HG02763 (cell line): ENCODE measurements at regions not wholly inside any gene's neighbourhood (a gene's known extent, or its start where the extent isn't known, plus 50 kb on each side); places are given as distances from the start of the nearest gene placed in this dataset.

Experiments
- ATAC-seq: cut with Tn5 transposase; IDR thresholded peaks from one replicate; pipeline ENCODE4 v1.9.1; 2021; ENCODE audit warnings: mild to moderate bottlenecking, moderate library complexity; ENCODE audit not compliant: unreplicated experiment

- peak; percentile 77 for ATAC-seq
These were observed 116.8 kb downstream of the TOMM20 start for GRCh38 chr1:235011599-235012435.

- ATAC-seq, result no peak
These were observed 117.5 kb downstream of the TOMM20 start for GRCh38 chr1:235011064-235011598.

DNA sequence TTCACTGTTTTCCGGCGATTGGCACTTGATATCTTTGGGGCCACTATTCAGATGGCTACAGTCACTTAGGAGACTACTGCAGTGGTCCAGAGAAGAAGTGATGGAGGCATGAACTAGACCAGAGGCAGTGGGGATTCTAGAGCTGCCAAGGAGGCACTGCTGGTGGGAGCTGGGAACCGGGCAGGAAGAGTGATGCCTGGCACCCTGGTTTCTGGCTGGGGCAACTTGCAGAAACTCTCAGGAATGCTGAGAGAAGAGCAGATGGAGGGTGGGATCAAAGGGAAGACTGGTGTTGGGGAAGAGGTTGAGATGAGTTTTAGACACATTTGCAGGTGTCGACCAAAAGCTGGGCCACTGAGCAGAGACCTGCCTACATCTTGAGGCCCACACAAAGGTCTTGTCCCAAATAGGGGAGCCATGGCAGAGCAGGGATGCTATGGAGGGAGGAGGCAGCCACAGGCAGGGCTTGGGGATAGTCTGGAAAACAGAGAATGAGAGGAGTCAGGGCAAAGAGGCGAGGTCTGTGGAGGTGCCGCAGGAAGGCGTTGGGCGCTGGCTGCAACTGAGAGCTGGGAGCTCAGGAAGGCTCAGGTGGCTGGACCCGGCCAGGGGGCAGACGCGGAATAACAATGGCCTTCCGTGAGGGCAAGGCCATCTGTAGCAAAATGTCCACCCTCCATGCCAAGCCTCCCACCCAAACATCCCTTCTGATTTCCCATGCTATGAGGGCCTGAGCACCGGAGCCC, 118.9 kb downstream of the TOMM20 start:
- no peak for ATAC-seq

GRCh38 chr1:235009074-235009473, 119.6 kb downstream of the TOMM20 start:
- no peak for ATAC-seq

DNA sequence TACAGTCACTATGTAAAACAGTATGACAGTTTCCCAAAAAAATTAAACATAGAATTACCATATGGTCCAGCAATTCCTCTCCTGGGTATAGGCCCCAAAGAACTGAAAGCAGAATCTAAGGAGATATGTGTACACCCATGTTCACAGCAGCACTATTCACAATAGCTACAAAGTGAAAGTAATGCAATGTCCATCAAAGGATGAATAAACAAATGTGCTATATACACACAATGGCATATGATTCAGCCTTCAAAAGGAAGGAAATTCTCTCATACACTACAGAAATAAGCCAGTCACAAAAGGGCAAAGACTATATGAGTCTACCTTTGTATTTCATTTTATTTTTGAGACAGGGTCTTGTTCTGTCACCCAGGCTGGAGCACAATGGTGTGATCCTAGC, 120.4 kb downstream of the TOMM20 start:
- no peak for ATAC-seq

DNA sequence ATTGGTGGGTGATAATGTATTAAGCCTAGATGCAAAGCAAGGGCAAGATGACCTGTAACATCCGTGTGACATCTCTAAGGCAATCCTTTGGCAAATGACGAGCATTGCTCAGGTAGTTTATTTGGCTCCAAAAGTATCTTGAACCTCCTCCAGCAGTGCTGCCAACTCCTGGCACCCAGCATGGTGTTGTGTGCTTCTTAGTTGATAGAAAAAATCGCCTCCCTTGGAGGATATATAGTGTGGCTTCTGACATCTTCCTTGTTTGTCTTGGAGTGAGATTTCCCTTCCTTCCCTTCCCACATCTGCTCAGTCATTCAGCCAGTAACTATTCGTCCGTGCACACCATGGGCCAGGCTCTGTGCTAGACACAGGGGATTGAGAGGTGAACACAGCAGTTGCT, 121.8 kb downstream of the TOMM20 start:
- ATAC-seq, result no peak

DNA sequence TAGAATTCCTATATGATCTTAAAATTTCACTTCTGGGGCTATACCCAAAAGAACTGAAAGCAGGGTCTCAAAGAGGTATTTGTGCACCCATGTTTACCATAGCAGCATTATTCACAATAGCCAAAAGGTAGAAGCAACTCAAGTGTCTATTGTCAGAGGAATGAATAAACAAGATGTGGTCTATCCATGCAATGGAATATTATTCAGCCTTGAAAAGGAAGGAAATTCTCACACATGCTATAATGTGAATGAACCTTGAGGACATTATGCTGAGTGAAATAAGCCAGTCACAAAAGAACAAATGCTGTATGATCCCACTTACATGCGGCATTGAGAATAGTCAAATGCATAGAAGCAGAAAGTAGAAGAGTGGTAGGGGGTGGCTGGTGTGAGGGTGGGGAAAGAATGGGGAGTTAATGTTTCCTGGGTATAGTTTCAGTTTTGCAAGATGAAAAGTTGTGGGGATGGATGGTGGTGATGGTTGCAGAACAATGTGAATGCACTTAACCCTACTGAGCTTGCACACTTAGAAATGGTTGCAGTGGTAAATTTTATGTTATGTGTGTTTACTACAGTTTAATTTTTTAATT, 122.4 kb downstream of the TOMM20 start:
- no peak for ATAC-seq

DNA sequence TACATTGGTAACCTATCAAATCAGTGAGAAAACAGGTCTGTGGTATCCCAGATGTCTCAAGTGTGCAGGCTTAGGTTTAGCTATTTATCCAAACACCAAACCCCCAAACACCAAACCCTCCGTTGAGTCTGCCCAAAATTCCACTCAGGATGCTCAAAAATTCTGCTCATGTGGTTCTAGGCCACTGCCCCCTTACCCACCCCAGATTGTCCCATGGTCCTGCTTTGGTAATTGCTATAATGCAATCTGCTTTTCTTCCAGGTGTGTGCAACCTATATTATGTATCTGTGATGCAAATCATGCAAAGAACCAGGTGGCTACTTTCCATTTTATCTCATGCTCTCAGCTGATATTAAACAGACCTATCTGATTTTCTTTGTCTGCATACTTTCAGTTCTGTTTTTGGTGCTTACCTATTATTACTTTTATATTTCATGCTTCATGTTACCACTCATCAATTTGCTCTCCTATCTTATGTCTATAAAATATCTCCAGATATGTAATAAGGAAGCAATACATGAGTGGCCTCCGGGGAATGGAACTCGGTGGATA, 123.7 kb downstream of the TOMM20 start:
- no peak for ATAC-seq

- ATAC-seq, result no peak
These were observed 124.4 kb downstream of the TOMM20 start for GRCh38 chr1:235004276-235004675.

- no peak for ATAC-seq
These were observed 125.8 kb downstream of the TOMM20 start for GRCh38 chr1:235002706-235003300.

GRCh38 chr1:234999513-234999940, 129.1 kb downstream of the TOMM20 start:
- no peak for ATAC-seq

- no peak for ATAC-seq
These were observed 130.5 kb downstream of the TOMM20 start for GRCh38 chr1:234997896-234998741.

DNA sequence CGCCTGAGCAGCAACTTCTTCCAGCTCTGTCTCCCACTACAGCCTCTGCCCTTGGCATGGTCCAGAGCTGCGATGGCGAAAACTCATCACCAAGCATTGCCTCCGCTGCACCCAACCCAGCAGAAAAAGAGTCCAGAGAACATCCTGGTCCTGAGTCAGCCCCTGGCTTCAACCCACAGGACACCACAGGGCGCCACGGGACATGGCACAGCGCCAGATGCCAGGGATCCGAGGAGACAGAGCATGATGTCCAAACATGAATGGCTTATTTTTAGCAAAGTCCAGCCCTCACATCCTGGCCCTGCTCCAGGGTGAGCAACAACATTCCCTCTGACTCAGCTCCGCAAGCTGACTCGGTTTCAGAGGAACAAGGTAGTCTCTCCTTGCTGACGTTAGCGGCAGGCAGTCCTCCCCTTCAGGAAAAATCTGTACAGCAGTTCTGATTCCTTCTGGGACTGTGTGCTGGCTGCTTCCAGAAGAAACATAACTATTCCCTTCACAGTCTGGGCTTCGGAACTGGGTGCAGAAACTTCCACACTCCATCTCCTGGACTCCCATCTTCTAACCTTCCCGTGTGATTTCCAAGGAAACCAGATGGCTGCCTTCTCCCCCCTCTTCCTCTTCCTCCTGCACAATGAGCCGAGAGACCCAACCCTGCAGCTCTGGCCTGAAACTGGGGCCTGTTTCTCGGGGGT, 131.3 kb downstream of the TOMM20 start:
- ATAC-seq, result no peak

DNA sequence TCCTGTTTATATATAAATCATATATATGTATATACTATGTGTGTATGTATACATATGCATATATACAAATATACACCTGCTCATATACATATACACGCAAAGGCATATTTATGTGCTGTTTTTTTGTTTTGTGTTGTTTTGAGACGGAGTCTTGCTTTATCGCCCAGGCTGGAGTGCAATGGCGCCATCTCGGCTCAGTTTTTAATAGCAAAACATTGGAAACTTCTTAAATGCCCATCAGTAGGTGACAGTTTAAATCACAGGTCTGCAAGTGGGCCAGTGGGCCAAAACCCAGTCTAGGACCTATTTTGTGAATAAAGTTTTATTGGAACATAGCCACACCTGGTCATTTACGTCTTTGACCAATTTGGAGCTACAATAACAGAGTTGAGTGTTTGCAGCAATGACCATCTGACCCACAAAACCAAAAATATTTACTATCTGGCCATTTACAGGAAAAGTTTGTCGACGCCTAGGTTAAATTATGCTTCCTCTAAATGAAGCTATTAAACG, 132.3 kb downstream of the TOMM20 start:
- ATAC-seq, result no peak

GRCh38 chr1:234994436-234995295, 134.0 kb downstream of the TOMM20 start:
- ATAC-seq, result no peak

- ATAC-seq, result no peak
These were observed 136.6 kb downstream of the TOMM20 start for GRCh38 chr1:234992065-234992464.

GRCh38 chr1:234990874-234991801, 137.5 kb downstream of the TOMM20 start:
- peak; percentile 37 for ATAC-seq
